HCT116 (cell line): ENCODE measurements at regions not wholly inside any gene's neighbourhood (a gene's known extent, or its start where the extent isn't known, plus 50 kb on each side); places are given as distances from the start of the nearest gene placed in this dataset.

Experiments
- ATAC-seq: fragments of 200-7000 bp; cut with Tn5 transposase; 2 replicates; pipeline ENCODE4 v1.9.1; 2020; ENCODE audit warnings: mild to moderate bottlenecking, moderate library complexity
- BruUV-seq: library from RNA; stranded (reverse); fragments of 400-500 nt; replicated peaks from 2 replicates; lab custom pipeline; 2021; lab: Mats Ljungman, UMichigan
- CTCF ChIA-PET: fragments of 300-600 bp; sonication (Branson Sonifier 250); formaldehyde crosslinking; loops from one replicate; lab custom pipeline; 2021; ENCODE audit warnings: antibody characterized with exemption; lab: Charles Lee
- POLR2A ChIA-PET: fragments of 300-600, 350-600 bp; sonication (Branson Sonifier 250); formaldehyde crosslinking; loops from one replicate; lab custom pipeline; 2021; ENCODE audit warnings: antibody characterized with exemption; lab: Charles Lee
- RAD21 ChIA-PET, 2 experiments: fragments of 300-600 bp; sonication (Branson Sonifier 250); formaldehyde crosslinking; loops; one replicate each; lab custom pipeline; 2023; ENCODE audit warnings: low total read pairs in 2 of 2; ENCODE audit not compliant: uncharacterized antibody in 2 of 2, unreplicated experiment in 2 of 2, low non-redundant PET in 1 of 2; lab: Charles Lee
- DNase-seq: peaks from one replicate; pipeline ENCODE4 v3.0.0-alpha.2; 2010; ENCODE audit warnings: low read depth, low spot score
- H2AFZ ChIP-seq: fragments of 200-600 bp; shearing (Covaris generic), sonication (generic); 2 replicates; pipeline ENCODE4 v1.6.1; 2017; ENCODE audit warnings: low read depth, mixed run types, mixed read lengths, antibody characterized with exemption, low read length; ENCODE audit not compliant: poor library complexity, severe bottlenecking
- H3K27ac ChIP-seq: 2 replicates; pipeline ENCODE4 v1.5.1; 2012; ENCODE audit warnings: low read depth, low read length
- H3K27me3 ChIP-seq: fragments of 200-600 bp; sonication (generic); 2 replicates; pipeline ENCODE4 v1.6.1; 2016; ENCODE audit warnings: mixed run types, low read length, mixed read lengths; ENCODE audit not compliant: insufficient read depth
- H3K36me3 ChIP-seq, 2 experiments: fragments of 200-500 bp in 1 of 2; fragments of 200-600 bp in 1 of 2; sonication (Bioruptor generic) in 1 of 2; sonication (generic) in 1 of 2; 2 replicates each; pipeline versions ENCODE4 v1.5.1 to v1.6.1; 2014 to 2016; ENCODE audit warnings: low read length in 2 of 2, inconsistent platforms in 1 of 2, mixed read lengths in 1 of 2, mixed run types in 1 of 2; ENCODE audit not compliant: insufficient read depth in 2 of 2, control insufficient read depth in 1 of 2
- H3K4me1 ChIP-seq, 2 experiments: fragments of 200-600 bp in 1 of 2; sonication (generic) in 1 of 2; 2 replicates each; pipeline versions ENCODE4 v1.5.1 to v1.6.1; 2012 to 2017; ENCODE audit warnings: low read length in 2 of 2, inconsistent platforms in 1 of 2, mild to moderate bottlenecking in 1 of 2, mixed read lengths in 1 of 2, mixed run types in 1 of 2, moderate library complexity in 1 of 2; ENCODE audit not compliant: insufficient read depth in 2 of 2, control insufficient read depth in 1 of 2
- H3K4me2 ChIP-seq: fragments of 200-600 bp; sonication (generic); 2 replicates; pipeline ENCODE4 v1.6.1; 2017; ENCODE audit warnings: mixed run types, low read length, mixed read lengths
- H3K4me3 ChIP-seq, 2 experiments: fragments of 200-600 bp in 1 of 2; sonication (generic) in 1 of 2; replicated peaks in 1 of 2; 2 replicates each; pipeline ENCODE4 v1.5.1; 2011 to 2016; ENCODE audit warnings: low read length in 2 of 2, control low read depth in 1 of 2, low read depth in 1 of 2, mild to moderate bottlenecking in 1 of 2, mixed read lengths in 1 of 2, mixed run types in 1 of 2
- H3K79me2 ChIP-seq: fragments of 200-600 bp; sonication (generic); 2 replicates; pipeline ENCODE4 v1.6.1; 2017; ENCODE audit warnings: mild to moderate bottlenecking, mixed run types, low read length, moderate library complexity, mixed read lengths; ENCODE audit not compliant: insufficient read depth
- H3K9ac ChIP-seq: fragments of 200-600 bp; sonication (generic); 2 replicates; pipeline ENCODE4 v1.6.1; 2016; ENCODE audit warnings: low read length, mixed read lengths
- H3K9me2 ChIP-seq: fragments of 200-600 bp; sonication (generic), shearing (Covaris generic); 2 replicates; pipeline ENCODE4 v1.6.1; 2017; ENCODE audit warnings: mixed run types, mild to moderate bottlenecking, moderate library complexity; ENCODE audit not compliant: insufficient read depth
- H3K9me3 ChIP-seq, 2 experiments: fragments of 200-500 bp in 1 of 2; fragments of 200-600 bp in 1 of 2; sonication (Bioruptor generic) in 1 of 2; sonication (generic) in 1 of 2; 2 replicates each; pipeline ENCODE4 v1.6.1; 2014 to 2017; ENCODE audit warnings: low read length in 2 of 2, mixed read lengths in 2 of 2, inconsistent platforms in 1 of 2, low read depth in 1 of 2, mild to moderate bottlenecking in 1 of 2, mixed run types in 1 of 2, moderate library complexity in 1 of 2; ENCODE audit not compliant: control insufficient read depth in 1 of 2, insufficient read depth in 1 of 2
- H4K20me1 ChIP-seq: fragments of 200-600 bp; sonication (generic), shearing (Covaris generic); 2 replicates; pipeline ENCODE4 v1.6.1; 2017; ENCODE audit warnings: mixed run types, mild to moderate bottlenecking, moderate library complexity; ENCODE audit not compliant: insufficient read depth
- CEBPB ChIP-seq: IDR thresholded peaks from 2 replicates; pipeline ENCODE4 v1.6.1; 2012; ENCODE audit warnings: low read depth
- CTCF ChIP-seq, 3 experiments: fragments of 200-600 bp in 1 of 3; sonication (generic) in 1 of 3; IDR thresholded peaks in 2 of 3; conservative IDR thresholded peaks in 1 of 3; 2 replicates each; pipeline ENCODE4 v1.5.1; 2012 to 2017; ENCODE audit warnings: low read depth in 2 of 3, low read length in 2 of 3, antibody characterized with exemption in 1 of 3, borderline replicate concordance in 1 of 3, control low read depth in 1 of 3, mild to moderate bottlenecking in 1 of 3, mixed read lengths in 1 of 3, mixed run types in 1 of 3, moderate library complexity in 1 of 3; ENCODE audit not compliant: insufficient read depth in 1 of 3
- EGR1 ChIP-seq: IDR thresholded peaks from 2 replicates; pipeline ENCODE4 v1.6.1; 2012; ENCODE audit warnings: low read depth
- ELF1 ChIP-seq: IDR thresholded peaks from 2 replicates; pipeline ENCODE4 v1.6.1; 2012; ENCODE audit warnings: low read depth, borderline replicate concordance
- EZH2 ChIP-seq: fragments of 200-600 bp; sonication (generic); IDR thresholded peaks from 2 replicates; pipeline ENCODE4 v1.6.1; 2017; ENCODE audit warnings: antibody characterized with exemption, mixed run types
- EZH2phosphoT487 ChIP-seq: fragments of 200-600 bp; IDR thresholded peaks from 2 replicates; pipeline ENCODE4 v1.6.1; 2018; ENCODE audit warnings: antibody characterized with exemption, borderline replicate concordance
- JUND ChIP-seq: IDR thresholded peaks from 2 replicates; pipeline ENCODE4 v1.6.1; 2012
- POLR2A ChIP-seq: IDR thresholded peaks from 2 replicates; pipeline ENCODE4 v1.7.0; 2011; ENCODE audit warnings: borderline replicate concordance; ENCODE audit not compliant: insufficient read depth, insufficient read length; ENCODE audit errors: extremely low read depth
- POLR2AphosphoS5 ChIP-seq: IDR thresholded peaks from 2 replicates; pipeline ENCODE4 v1.6.1; 2011; ENCODE audit warnings: mild to moderate bottlenecking, low read depth, low read length, moderate library complexity
- RAD21 ChIP-seq: IDR thresholded peaks from 2 replicates; pipeline ENCODE4 v1.6.1; 2012; ENCODE audit warnings: low read depth, mild to moderate bottlenecking
- SIN3A ChIP-seq: IDR thresholded peaks from 2 replicates; pipeline ENCODE4 v1.6.1; 2012; ENCODE audit warnings: low read depth
- SP1 ChIP-seq: IDR thresholded peaks from 2 replicates; pipeline ENCODE4 v1.6.1; 2012; ENCODE audit warnings: low read depth
- TCF7L2 ChIP-seq: IDR thresholded peaks from 2 replicates; pipeline ENCODE4 v1.7.0; 2011; ENCODE audit warnings: borderline replicate concordance, inconsistent platforms; ENCODE audit not compliant: insufficient read depth, insufficient read length; ENCODE audit errors: extremely low read depth
- ZBTB33 ChIP-seq: IDR thresholded peaks from 2 replicates; pipeline ENCODE4 v1.6.1; 2011; ENCODE audit warnings: mild to moderate bottlenecking, low read length, moderate library complexity; ENCODE audit not compliant: insufficient replicate concordance; ENCODE audit errors: extremely low read depth
- ZNF274 ChIP-seq: fragments of 200-500 bp; sonication (Bioruptor generic); IDR thresholded peaks from 2 replicates; pipeline ENCODE4 v1.6.1; 2014; ENCODE audit warnings: mild to moderate bottlenecking, low read depth, low read length, inconsistent platforms
- intact Hi-C: fragments of 100-400 bp; cut with micrococcal nuclease; formaldehyde crosslinking; loops from 2 replicates; pipeline ENCODE4 v1.10.0; 2022
- TF ChIP-seq, protein P1 (sequence below): IDR thresholded peaks from 2 replicates; pipeline ENCODE4 v1.6.1; 2012; ENCODE audit warnings: low read depth

GRCh38 chr6:21891080-21891479 lies 297.5 kb downstream of the SOX4 start:
- POLR2A ChIA-PET, result no interaction called here

More at GRCh38 chr6:21891080-21891479, 297.5 kb downstream of the SOX4 start:
- Histone ChIP-seq H2AFZ (no peak overlapping the region), H3K9me2 (no peaks in the 10 kb centered on the region), H3K4me3 (no peak overlapping the region), H3K9ac (no peak overlapping the region), H3K27me3 (no peaks in the 10 kb centered on the region), H3K36me3 (no peaks in the 10 kb centered on the region), H3K4me2 (no peak overlapping the region), H3K9me3 (no peaks in the 10 kb centered on the region), H3K27ac (no peak overlapping the region), H3K4me1 (no peaks in the 10 kb centered on the region), H4K20me1 (no peaks in the 10 kb centered on the region), H3K79me2 (no peaks in the 10 kb centered on the region)
- no TSS peak for BruUV-seq
- TF ChIP-seq CEBPB, result no peak
- TF ChIP-seq EGR1, result no peak
- no peak for TF ChIP-seq POLR2A
- no peak for TF ChIP-seq CTCF (IDR thresholded peaks at IDR 0.05 in 2 of 3, conservative IDR thresholded peaks at IDR 0.05 in 1 of 3; ENCODE audit: borderline replicate concordance in 1 of 3, insufficient read depth in 1 of 3, low read depth in 2 of 3, low read length in 2 of 3)
- TF ChIP-seq EZH2, result no peak
- TF ChIP-seq POLR2AphosphoS5, result no peak
- TF ChIP-seq EZH2phosphoT487, result no peak
- TF ChIP-seq ZBTB33, result no peak
- no peak for TF ChIP-seq JUND
- TF ChIP-seq, protein P1, sequence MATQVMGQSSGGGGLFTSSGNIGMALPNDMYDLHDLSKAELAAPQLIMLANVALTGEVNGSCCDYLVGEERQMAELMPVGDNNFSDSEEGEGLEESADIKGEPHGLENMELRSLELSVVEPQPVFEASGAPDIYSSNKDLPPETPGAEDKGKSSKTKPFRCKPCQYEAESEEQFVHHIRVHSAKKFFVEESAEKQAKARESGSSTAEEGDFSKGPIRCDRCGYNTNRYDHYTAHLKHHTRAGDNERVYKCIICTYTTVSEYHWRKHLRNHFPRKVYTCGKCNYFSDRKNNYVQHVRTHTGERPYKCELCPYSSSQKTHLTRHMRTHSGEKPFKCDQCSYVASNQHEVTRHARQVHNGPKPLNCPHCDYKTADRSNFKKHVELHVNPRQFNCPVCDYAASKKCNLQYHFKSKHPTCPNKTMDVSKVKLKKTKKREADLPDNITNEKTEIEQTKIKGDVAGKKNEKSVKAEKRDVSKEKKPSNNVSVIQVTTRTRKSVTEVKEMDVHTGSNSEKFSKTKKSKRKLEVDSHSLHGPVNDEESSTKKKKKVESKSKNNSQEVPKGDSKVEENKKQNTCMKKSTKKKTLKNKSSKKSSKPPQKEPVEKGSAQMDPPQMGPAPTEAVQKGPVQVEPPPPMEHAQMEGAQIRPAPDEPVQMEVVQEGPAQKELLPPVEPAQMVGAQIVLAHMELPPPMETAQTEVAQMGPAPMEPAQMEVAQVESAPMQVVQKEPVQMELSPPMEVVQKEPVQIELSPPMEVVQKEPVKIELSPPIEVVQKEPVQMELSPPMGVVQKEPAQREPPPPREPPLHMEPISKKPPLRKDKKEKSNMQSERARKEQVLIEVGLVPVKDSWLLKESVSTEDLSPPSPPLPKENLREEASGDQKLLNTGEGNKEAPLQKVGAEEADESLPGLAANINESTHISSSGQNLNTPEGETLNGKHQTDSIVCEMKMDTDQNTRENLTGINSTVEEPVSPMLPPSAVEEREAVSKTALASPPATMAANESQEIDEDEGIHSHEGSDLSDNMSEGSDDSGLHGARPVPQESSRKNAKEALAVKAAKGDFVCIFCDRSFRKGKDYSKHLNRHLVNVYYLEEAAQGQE, result no peak
- no peak for TF ChIP-seq TCF7L2
- TF ChIP-seq SP1, result no peak
- no peak for TF ChIP-seq SIN3A
- no peak for TF ChIP-seq ZNF274
- no peak for TF ChIP-seq RAD21
- TF ChIP-seq ELF1, result no peak
- intact Hi-C loops, result no loop called here
- ChIA-PET CTCF (no interaction called here), RAD21 (no interaction called here)
- DNase-seq (no peak), ATAC-seq (no peak)
